GM19395 (cell line): ENCODE measurements at regions not wholly inside any gene's neighbourhood (a gene's known extent, or its start where the extent isn't known, plus 50 kb on each side); places are given as distances from the start of the nearest gene placed in this dataset.
A peak's percentile ranks its signal among the peaks of the same experiment; 100 is the strongest.
"Not testable (repeated sequence)": the region's sequence is repeated elsewhere in the genome, so short reads cannot be mapped to it uniquely, and the experiment has no call there.

Source experiments
- ATAC-seq: cut with Tn5 transposase; IDR thresholded peaks from one replicate; pipeline ENCODE4 v1.9.1; 2021; ENCODE audit warnings: mild to moderate bottlenecking, moderate library complexity; ENCODE audit not compliant: unreplicated experiment

DNA sequence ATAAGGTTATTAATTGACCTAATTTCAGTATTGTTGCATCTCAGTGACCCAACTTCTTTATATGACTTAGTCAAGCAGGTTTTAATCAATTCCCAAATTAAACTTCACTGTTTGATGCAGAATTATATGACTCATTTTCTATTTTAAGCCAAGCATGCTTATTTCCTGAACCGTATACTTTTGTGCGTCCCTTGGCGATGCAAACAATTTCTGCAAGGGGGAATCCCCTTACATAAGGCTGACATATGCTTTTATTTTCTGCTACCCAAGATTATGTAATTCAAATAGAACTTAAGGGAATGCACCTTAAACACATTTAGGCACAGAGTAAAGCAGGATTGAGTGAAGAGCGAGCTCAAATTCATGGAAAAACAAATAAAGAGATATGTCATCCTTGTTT, 303.9 kb downstream of the PDCD6IP start:
- ATAC-seq = no peak

DNA sequence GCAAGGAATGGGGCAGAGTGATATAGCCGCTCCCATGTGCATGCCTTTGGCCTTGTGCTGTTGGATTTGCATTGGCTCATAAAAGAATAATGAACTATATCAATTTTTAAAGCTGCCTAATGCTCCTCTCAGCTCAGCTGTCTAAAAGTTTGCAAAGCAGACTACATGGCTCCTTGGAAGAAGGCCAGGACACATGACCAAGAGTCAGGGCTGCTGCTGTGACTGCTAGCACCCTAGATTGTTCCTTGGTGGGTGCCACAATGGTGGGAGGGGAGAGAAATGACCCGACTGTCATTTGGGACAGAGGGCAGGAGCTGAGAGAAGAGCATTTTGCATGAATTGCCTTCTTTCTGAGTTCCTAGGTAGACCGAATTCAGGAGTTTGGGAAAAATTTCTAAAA, 307.9 kb downstream of the PDCD6IP start:
- no peak for ATAC-seq

DNA sequence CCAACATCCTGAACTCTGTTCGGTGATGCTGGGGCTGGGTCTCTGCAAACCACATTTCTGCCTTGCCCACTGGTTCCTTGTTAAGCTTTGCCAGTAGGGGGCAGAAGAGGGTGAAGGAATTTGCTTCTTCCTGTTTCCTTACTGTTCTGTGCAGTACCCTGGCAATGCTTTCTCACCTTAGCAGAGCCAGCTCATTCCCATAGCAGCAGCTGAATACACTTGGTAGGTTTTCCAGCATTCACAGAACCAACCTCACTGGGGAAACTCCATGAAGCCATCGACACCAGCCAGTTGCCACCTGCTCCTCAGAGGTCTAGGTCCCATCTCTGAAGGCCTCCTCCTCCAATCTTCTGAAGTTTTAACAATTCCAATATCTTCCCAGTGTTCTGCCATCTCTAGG, 308.4 kb downstream of the PDCD6IP start:
- ATAC-seq = peak; percentile 43

DNA sequence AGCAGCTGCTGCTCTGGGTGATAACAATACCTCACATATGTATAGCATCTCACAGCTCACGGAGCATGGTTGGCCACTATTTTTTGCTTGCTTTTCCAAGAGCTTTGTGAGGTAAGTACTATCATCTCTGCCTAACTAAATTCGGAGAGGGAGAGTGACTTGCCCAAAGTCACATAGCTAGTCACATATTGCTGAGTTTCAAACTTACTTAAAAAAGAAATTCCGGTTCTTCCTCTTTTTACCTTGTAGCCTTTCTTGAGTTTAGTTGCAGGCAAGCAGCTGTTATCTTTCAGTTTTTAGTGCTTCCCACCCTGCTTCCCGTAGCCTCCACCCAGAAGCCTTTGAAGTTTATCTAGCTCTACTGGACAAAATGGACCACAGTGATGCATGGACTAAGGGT, 309.2 kb downstream of the PDCD6IP start:
- ATAC-seq = peak; percentile 66

DNA sequence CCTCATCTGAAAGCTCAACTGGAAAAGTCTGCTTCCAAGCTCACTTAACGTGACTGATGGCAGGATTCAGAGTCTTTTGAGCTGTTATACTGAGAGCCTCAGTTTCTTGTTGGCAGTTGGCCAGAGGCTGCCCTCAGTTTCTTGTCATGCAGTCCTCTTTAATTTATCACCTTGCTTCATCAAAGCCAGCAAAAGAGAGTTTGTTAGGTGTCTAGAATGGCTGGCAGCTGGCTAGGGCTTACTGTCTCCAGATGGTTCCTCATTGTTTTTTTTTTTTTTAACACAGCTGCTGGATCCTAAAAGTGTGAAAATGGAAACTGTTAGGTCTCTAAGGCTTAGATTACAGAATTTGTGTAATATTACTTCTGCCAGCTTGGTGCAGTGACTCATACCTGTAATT, 310.6 kb downstream of the PDCD6IP start:
- ATAC-seq = no peak

DNA sequence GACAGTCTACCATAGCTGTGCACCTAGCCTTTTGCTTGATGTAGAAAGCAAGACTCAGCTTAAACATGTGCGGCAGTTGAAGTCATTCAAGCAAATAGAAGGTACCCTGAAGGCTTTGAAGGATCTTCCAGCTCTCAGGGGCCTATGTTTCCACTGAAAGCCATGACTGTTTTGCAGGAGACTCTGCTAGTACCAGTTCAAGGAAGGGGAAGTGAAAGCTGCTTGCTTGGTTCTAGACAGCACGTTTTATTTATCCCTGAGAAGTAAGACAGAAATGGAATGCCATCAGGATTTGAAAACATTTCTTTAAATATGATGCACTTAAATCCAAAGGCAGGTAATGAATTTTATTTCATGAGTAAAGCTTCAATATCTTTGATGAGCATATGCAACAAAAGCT, 311.4 kb downstream of the PDCD6IP start:
- peak; percentile 56 for ATAC-seq

DNA sequence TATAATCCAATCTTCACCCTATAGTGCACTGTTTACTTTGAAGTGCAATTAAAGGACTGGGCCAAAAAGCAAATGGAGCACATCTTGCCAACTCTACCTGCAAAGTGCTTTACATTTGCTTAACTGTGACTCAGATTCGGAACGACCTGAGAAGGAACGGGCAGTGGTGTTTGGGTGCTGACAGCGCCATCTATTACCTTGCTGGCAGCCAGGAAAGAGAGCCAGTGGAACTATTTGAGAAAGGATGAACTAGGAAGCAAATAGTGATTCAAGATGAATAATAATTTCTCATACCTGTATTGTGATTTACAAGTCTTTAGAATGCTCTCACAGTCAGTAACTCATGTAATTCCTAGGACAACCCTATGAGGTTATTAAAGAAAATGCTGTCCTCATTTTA, 312.9 kb downstream of the PDCD6IP start:
- no peak for ATAC-seq

DNA sequence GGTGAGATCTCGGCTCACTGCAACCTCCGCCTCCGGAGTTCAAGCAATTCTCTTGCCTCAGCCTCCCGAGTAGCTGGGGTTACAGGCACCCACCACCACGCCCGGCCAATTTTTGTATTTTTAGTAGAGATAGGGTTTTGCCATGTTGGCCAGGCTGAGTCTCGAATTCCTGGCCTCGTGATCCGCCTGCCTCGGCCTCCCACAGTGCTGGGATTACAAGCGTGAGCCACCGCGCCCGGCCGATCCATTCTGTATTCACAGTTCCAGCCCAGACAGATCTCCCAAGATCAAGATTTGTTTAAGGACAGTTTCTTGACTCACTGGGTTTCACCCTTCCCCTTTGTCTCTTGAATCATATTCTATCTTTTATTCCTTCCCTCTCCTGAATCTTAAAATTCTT, 313.8 kb downstream of the PDCD6IP start:
- ATAC-seq = not testable (repeated sequence)

DNA sequence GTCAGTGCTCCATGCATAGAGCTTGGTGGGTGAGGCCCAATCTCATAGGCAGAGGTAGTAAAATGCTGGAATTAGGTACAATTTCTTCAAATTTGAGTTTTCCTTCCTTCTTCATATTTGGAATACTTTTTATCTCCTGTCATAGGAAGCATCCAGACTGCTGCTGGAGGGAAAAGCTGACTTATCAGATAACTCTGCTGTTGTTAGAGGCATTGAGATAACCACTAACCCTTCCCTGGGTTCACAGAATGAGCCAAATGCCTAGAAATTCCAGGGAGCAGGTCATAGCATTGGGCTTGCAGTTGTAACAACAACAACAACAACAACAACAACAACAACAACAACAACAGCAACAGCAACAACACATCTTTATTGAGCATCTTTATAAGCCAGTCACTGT, 332.7 kb downstream of the PDCD6IP start:
- no peak for ATAC-seq

DNA sequence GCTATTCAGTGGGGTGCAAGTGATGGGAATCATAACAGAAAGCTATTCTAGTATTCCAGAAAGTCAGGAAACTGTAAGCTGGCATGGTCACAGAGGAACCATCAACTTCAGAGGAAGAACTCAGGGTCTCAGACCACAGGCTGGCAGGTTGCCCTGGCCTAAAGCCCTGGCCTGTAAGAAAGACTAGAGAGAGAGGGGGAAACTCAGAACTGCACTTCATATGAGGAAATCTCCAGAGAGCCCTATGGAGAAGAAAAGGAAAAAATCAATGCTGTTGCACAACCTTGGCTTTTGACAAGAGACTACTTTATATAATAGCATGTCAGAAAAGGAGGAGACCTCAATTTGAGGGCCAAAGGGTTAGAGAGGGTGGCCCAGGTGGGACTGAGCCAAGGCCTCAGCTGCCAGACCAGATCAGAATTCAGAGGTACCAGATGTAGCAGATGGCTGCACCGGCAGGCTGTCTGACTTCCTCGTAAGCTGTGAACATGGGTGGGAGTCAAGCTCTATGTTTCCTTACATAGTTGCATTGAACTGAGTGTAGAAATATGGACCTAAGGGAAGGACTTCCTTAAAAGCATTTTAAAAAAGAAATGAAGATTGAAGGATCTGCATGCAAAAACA, 333.8 kb downstream of the PDCD6IP start:
- no peak for ATAC-seq

DNA sequence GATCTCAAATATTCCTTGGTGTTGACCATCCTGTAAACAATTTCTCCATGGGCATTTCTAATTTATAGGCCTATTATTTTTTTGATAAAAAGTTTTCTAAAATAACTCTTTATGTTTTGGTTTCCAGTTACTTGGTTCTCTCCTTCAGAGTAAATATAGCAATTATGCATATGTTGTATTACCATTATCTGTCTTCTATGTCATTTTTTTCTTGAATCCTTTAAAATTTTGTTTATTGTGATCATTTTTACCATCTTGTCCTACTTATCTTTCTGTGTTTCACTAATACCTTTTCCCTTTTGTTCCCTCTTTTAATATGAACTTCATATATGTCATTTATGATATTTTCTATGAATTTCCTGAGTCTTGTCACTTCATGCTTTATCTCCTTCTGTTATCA, 341.1 kb downstream of the PDCD6IP start:
- ATAC-seq = no peak

DNA sequence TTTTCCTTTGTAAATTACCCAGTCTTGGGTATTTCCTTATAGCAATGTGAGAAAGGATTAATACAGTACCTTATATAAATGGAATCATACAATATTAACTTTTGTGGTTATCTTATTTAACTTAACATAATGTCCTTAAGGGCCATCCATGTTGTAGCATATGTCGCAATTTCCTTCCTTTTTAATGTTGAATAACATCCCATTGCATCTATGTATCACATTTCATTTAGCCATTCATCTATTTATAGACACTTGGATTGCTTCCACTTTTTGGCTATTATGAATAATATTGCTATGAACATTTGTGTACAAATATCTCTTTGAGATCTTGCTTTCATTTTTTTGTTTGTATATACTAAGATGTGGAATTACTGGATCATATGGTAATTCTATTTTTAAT, 342.2 kb downstream of the PDCD6IP start:
- ATAC-seq = no peak

DNA sequence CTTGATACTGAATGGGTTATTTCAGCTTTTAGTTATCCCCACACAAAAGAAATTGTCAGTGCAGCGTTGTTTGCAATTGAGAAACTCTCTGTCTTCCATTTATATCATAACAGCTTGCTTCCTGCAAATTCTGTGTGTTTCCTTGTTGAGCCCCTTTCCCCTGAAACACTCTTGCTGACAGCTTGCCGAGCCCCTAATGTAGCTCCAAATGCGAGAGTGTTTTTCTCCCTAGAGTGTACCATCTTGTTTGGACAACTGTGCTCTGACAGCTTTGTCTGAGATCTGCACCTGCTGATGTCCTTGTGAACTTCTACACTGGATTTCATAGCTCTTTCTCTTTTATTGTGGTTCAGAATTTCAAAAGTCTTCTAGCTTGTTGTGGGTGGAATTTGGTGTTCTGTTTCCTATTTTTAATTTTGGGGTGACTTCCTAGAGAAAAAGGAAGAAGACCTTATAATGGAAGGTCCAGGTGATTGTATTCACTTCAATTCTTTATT, 343.5 kb downstream of the PDCD6IP start:
- ATAC-seq = no peak

DNA sequence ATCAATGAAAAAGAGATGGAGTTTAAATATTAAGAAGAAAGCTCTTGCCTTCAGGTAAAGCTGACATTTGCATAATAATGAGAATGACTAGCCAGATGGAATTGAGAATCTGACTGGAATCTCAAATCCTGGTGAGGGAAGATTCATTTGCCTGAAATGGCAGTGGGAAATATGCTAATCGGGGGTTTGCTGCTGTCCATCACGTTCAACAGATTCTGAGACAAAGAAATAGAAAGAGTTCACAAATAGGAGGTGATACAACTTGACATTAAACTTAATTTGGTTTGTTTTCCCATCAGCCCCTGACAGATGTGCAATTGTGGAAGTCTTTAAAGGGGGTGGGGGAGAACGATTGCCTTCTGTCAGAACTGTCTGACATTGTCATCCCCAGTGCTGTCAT, 347.4 kb downstream of the PDCD6IP start:
- no peak for ATAC-seq

DNA sequence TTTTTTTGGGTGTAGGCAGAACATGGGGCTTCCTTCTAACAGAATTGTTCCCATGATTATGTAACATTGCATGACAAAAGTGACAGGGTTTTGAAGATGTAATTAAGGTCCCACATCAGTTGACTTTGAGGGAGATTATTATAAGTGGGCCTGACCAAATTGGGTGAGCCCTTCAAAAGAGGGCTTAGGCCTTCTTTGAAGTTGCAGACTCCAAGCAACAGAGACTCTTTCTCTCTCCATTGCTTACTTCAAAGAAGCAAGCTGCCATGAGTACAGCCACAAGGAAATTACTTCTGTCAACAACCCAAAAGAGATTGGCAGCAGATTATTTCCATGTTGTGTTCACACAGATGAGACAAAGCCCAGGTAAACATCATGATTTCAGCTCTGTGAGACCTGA, 348.2 kb downstream of the PDCD6IP start:
- no peak for ATAC-seq

DNA sequence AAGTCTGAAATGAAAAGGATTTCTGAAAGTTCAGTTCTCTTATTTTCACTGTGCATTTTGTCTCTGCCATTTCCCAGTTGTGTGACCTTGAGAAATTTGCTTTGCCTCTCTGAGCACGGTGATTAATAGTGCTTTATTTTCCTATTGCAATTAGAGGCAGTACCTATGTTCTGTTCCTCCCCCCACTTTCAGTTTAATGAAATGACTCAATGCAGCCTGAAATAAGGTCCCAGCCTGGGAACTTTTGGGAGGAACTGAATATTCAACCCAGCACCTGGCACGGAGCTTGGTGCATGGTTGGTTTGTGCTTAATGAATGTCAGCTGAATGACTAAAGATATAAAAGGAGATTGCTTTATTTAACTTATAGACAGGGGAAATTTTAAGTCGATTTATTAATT, 352.6 kb downstream of the PDCD6IP start:
- peak; percentile 55 for ATAC-seq

DNA sequence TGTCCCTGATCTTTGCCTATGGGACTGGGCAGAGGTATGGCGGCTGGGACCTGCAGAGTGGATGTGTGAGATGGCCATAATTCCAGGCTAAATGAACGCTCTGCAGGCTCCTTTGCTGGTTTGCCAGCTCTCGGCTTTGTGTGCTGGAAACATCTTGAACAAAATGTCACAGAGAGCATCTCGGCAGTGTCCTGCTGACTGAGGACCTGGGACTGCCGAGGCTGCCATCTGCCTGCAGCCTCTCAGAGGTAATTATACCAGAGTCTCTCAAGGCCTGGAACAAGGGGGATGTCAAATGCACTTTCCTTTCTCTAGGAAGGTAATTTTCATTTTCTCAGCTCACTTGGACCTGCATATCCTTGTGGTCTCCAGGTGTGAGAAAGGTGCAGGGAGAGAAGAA, 354.2 kb downstream of the PDCD6IP start:
- ATAC-seq = no peak

DNA sequence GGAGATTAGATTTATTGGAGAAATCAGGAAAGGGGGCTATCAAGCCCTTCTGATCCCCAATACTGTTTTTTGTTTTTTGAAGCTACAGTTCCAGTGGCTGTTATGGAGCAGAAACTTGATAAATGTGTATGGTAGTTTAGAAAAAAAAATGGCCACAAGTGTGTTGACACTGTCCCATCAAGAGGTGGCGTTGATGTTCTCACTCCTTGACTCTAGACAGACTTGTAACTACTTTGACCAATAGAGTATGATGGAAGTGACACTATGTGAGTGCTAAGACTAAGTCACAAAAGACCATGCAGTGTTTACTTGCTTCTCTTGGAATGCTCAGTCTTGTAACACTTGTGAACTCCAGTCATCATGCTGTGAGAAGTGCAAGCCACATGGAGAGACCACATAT, 356.7 kb downstream of the PDCD6IP start:
- ATAC-seq = no peak

DNA sequence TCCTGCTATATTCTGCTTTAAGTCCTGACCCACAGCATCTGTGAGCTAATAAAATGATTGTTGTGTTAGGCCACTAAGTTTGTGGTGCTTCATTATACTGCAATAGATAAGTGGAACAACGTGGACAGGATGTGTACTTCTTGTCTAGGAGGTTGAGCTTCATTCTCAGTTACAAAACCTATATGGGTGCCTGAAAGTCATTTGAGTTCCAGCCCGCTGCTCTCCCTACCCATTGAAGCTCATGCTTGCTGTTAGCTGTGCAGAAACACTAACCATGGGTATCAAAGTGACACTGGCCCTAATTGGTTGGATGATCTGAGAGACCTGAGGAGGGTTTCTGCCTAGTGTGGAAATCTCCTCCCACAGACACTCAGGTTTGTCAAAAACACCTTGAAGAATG, 357.2 kb downstream of the PDCD6IP start:
- ATAC-seq = peak; percentile 79

DNA sequence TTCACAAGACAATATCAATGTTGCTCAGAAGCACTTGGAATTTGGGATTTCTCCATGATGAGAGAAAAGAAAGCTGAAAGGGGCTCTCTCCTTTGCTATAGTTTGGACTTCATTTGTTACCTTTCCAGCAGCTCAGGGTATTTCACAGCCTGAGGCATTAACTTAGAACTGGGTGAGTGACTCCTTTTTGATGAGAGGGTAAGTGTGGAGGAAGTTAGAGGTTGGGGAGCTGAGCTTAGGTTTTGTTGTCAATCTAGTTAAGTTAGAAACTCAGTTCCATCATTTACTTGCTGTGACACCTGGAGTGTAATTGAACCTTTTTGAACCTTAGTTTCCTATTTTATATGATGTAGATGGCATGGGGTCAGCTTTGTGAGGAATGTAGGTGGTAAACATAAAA, 359.1 kb downstream of the PDCD6IP start:
- no peak for ATAC-seq

DNA sequence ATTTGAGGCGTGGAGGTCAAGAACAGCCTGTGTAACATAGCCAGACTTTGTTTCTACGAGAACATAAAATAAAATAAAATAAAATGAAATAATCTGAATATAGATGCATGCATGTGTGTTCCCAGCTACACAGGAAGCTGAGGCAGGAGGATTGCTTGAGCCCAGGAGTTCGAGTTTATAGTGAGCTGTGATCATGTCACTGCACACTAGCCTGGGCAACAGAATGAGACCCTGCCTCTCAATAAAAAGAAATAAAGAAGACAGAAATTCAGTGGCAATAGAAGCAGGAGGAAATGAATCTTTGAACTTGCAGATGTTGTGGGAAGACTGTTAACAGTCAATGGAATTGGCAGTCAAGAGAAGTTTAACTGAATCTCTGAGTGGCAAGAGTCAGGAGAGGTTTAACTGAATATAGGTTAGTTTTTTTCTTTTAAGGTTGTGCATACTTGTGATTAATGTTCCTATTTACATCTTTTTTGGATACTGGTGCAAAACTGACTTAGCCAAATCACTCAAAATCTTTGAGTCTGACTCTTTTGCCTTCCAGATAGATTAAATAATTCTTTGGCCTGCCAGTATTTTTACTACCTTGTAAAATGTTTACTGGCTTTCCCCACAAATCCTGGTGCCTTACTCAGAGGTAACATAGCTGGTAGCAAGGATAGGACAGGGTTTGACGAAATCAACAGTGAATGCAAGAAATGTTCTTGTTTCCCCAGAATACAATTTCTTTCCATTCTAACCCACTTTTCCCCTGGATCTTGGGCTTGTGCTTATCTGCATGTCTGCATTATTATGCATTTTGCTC, 361.4 kb downstream of the PDCD6IP start:
- no peak for ATAC-seq

DNA sequence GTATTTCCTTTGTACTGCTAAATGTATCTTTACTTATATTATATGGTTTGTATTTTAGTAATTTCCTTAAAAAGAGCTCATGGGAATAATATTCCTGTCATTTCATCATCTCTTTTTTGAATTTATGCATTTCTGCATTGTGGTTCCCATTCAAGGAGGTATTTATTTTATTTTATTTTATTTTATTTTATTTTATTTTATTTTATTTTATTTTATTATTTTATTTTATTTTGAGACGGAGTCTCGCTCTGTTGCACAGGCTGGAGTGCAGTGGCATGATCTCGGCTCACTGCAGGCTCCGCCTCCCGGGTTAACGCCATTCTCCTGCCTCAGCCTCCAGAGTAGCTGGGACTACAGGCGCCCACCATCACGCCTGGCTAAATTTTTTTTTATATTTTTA, 371.2 kb downstream of the PDCD6IP start:
- ATAC-seq = not testable (repeated sequence)

DNA sequence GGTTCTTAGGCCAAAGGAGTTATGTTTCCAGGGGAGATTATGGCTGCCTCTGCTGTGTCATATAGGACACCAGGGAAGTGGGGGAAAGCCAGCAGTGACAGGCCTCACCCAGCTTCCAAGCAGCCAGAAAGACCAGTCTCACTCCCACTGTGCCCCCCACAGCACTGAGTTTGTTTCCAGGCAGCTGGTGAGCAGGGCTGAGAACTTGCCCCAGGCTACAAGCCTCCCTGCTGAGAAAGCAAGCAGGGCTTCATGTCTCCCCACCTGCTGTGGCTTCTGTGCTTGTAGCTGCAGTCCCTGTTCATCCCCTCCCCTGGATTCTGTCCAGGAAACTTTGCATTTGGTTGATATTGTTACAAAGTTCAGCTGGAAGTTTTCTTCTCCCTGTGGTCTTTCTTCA, 376.3 kb downstream of the PDCD6IP start:
- ATAC-seq = no peak
